NCI-H226 (cell line): ENCODE measurements at regions not wholly inside any gene's neighbourhood (a gene's known extent, or its start where the extent isn't known, plus 50 kb on each side); places are given as distances from the start of the nearest gene placed in this dataset.

Experiments
- DNase-seq: peaks from one replicate; pipeline ENCODE4 v3.0.0-alpha.2; 2015

DNA sequence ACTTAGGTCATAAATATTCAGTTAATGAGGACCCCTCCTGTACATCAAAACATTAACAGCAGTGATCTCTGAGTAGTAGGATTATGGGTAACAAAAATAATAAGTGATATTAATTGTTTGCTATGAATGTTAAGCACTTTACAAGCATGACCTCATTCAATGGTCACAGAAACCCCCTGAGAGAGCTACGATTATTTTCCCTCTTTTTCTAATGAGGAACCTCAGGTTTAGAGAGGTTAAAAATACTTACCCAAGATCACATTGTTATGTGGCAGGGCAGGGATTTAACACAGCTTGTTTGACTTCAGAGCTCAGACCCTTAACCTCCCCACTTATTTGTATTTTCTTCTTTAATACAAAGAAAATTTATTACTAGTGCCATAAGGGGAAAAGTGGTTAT lies 228.2 kb downstream of the TBL1XR1 start:
- DNase-seq, result no peak

- no peak for DNase-seq
Observed at GRCh38 chr3:176968631-176969030, 228.7 kb downstream of the TBL1XR1 start.

GRCh38 chr3:176967522-176967921 lies 229.8 kb downstream of the TBL1XR1 start:
- DNase-seq, result peak; percentile 81

- peak; percentile 66 for DNase-seq
Observed at GRCh38 chr3:176964661-176965060, 232.6 kb downstream of the TBL1XR1 start.

GRCh38 chr3:176961916-176962315 lies 235.4 kb downstream of the TBL1XR1 start:
- peak; percentile 68 for DNase-seq

GRCh38 chr3:176959867-176960266 lies 237.4 kb downstream of the TBL1XR1 start:
- DNase-seq, result no peak

- DNase-seq, result no peak
Observed at GRCh38 chr3:176958560-176958959, 238.7 kb downstream of the TBL1XR1 start.

GRCh38 chr3:176954517-176954916 lies 242.8 kb downstream of the TBL1XR1 start:
- no peak for DNase-seq

DNA sequence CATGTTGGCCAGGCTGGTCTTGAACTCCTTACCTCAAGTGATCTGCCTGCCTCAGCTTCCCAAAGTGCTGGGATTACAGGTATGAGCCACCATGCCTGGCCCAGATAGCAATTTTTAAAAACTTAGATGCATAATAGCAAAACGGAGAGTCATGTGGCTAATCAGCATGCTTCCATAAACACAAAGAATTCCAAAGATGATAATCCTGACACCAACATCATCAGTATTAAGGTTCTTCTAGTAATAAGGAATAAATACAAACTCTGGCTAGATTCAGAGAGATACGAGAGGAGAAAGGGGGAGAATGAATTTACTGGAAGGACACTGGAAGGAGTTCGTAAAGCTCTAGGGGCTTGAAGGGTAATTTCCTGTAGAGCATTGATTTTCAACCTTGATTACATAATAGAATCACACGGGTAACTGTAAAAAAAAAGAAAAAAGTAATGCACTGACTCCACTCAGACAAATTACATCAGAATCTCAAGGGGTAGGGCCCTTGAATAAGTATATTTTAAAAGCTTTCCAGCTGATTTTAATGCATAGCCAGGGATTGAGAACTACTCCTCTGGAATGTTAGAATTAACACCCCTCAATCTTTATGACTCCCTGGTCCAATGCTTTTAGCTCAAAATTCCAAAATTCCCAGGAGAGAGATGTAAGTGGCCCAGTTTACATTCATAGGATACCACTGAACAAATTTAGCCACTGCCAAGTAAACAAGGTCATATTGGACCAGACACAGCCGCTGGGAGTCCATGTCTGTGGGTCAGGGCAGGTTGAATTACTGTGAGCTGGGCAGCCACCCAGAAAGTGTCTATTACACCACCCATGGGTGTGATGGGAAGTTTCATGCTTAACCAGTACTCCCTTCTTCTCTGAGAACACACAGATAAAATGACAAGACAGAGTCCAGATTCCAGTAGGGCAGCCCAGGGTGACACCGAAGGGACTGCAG lies 243.9 kb downstream of the TBL1XR1 start:
- DNase-seq, result peak; percentile 80

DNA sequence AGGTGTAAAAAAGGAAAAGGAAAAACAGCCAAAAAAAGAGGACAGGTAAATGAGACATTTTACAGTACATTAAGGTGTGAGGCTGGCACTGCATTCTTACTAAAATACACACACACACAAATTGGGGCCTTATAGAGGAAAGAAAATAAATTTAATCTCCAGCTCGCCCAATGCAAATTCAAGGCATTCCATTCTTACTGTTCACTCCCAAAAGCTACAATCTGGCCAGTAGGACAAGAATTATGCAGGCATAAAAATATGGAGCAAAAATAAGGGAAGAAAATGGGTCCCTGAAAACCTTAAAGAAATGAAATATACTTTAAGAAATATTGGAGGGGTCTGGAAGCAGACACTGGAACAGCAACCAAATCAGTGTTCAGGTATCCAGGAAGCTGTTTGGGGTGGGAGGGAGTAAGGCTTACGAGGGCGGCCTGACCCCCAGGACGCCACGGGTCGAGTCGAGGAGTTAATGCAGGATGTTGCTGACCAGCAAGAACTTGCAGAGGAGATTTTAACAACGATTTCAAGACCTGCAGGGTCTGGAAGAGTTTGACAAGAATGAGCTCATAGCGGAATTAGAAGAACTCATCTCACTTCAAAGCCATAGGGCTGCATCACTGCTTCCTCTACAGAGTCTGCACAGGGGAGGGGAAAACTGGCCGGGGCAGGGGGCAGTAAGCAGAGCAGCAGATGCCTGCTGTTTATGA lies 245.5 kb downstream of the TBL1XR1 start:
- DNase-seq, result peak; percentile 37

- no peak for DNase-seq
Observed at GRCh38 chr3:176951144-176951543, 246.1 kb downstream of the TBL1XR1 start.

DNA sequence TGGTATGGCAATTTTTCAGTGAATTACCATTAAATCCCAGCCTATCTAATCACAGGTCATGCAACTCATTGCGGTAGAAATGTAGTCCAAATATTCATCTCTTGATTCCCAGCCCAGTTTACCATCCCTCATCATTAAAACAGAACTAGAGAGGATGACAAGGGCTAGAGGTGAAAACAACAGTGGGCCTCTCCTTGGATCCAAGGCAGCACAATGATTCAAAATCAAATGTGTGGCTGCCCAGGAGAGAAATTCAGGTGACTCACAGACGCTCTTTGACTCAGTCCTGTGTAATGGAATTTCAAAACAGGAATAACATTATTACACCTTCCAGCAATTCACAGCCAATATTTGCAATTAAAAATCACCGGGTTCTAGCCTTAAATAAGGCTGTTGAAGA lies 246.5 kb downstream of the TBL1XR1 start:
- peak; percentile 84 for DNase-seq

DNA sequence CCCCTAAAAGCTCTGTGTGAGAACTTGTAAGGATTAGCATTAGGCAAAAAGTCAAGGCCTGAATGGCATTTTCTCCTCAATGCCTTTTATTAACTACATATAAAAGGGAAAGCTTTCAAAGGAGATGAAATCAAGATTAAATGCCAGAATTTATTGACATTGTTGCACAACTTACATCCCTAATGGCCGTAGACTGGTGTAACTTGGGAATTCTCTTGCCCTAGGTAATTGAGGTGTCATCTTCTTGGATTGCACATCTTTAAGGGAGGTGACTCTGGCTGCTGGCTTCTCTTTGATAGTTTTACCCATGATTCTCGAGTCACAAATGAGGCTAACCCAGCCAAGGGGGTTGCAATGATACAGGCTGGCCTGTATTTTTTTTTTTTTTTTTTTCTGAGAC lies 249.1 kb downstream of the TBL1XR1 start:
- no peak for DNase-seq

GRCh38 chr3:176946202-176946601 lies 251.1 kb downstream of the TBL1XR1 start:
- no peak for DNase-seq

GRCh38 chr3:176942305-176942704 lies 255.0 kb downstream of the TBL1XR1 start:
- no peak for DNase-seq

- no peak for DNase-seq
Observed at GRCh38 chr3:176941689-176942088, 255.6 kb downstream of the TBL1XR1 start.

GRCh38 chr3:176939022-176939817 lies 258.1 kb downstream of the TBL1XR1 start:
- peak; percentile 52 for DNase-seq

- DNase-seq, result no peak
Observed at GRCh38 chr3:176937994-176938393, 259.3 kb downstream of the TBL1XR1 start.

- DNase-seq, result no peak
Observed at GRCh38 chr3:176937541-176937940, 259.7 kb downstream of the TBL1XR1 start.

- no peak for DNase-seq
Observed at GRCh38 chr3:176935194-176935888, 261.9 kb downstream of the TBL1XR1 start.

DNA sequence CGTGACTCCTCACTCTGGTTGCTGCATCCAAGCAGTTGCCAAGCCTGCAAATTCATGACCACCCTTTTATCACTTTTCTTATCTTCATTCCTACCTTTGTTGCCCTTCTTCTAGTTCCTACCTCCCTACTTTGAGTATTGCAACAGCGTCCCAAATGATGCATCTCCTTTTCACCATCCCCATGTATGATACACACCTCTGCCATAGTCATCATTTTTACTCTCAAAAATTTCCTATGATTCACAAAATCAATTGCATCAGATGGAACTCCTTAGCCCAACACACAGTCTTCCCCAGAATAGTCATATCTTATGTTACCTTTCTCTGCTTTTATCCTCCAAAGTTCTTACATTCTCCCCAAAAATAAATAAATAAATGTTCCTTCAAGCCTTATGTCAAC lies 262.6 kb downstream of the TBL1XR1 start:
- DNase-seq, result no peak

DNA sequence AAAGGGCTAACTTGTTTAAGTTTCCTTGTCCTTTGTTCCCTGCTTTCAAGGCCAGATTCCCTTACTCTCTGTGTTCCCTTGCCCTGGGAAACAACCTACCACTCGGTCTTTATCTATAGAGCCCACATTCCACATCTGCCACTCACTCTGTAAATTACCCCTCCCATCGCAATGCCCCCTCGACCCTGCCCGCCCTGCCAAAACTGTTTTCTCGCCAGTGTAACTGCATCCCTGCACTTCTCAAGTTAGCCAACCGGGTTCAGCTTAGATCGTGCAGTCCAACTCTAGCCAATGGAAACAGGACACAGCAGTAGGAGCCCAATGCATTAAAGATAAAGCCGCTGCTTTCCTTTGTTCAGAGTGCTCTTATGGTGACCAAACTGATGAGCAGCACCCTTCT lies 263.6 kb downstream of the TBL1XR1 start:
- no peak for DNase-seq

GRCh38 chr3:176932433-176932832 lies 264.8 kb downstream of the TBL1XR1 start:
- DNase-seq, result no peak
